Panc1 (cell line): ENCODE measurements at regions not wholly inside any gene's neighbourhood (a gene's known extent, or its start where the extent isn't known, plus 50 kb on each side); places are given as distances from the start of the nearest gene placed in this dataset.

ENCODE experiments used
- ATAC-seq: fragments of 200-7000 bp; cut with Tn5 transposase; 2 replicates; pipeline ENCODE4 v1.9.1; 2020; ENCODE audit warnings: mild to moderate bottlenecking, moderate library complexity
- BruUV-seq: library from RNA; stranded (reverse); fragments of 400-500 nt; replicated peaks from 2 replicates; lab custom pipeline; 2021; lab: Mats Ljungman, UMichigan
- CTCF ChIA-PET: fragments of 300-600 bp; sonication (Branson Sonifier 250); formaldehyde crosslinking; loops from one replicate; lab custom pipeline; 2022; ENCODE audit warnings: antibody characterized with exemption; lab: Charles Lee
- POLR2A ChIA-PET: fragments of 300-600 bp; sonication (Branson Sonifier 250); formaldehyde crosslinking; loops from one replicate; lab custom pipeline; 2022; ENCODE audit warnings: antibody characterized with exemption; lab: Charles Lee
- DNase-seq: peaks from one replicate; pipeline ENCODE4 v3.0.0-alpha.2; 2010; ENCODE audit warnings: low read depth, low spot score
- H3K27ac ChIP-seq: 2 replicates; pipeline ENCODE4 v1.5.1; 2011; ENCODE audit warnings: mild to moderate bottlenecking, low read length, inconsistent platforms
- H3K27me3 ChIP-seq: fragments of 200-500 bp; sonication (Bioruptor generic); 2 replicates; pipeline ENCODE4 v1.6.0; 2014; ENCODE audit warnings: low read length, inconsistent platforms; ENCODE audit not compliant: control insufficient read depth, insufficient read depth
- H3K36me3 ChIP-seq: fragments of 200-500 bp; sonication (Bioruptor generic); 2 replicates; pipeline ENCODE4 v1.5.1; 2014; ENCODE audit warnings: inconsistent platforms, mild to moderate bottlenecking, low read length, moderate library complexity; ENCODE audit not compliant: control insufficient read depth, insufficient read depth
- H3K4me1 ChIP-seq: 2 replicates; pipeline ENCODE4 v1.5.1; 2011; ENCODE audit warnings: inconsistent platforms, mild to moderate bottlenecking, low read length, moderate library complexity; ENCODE audit not compliant: control insufficient read depth, insufficient read depth
- H3K4me3 ChIP-seq, 2 experiments: 2 replicates each; pipeline ENCODE4 v1.5.1; 2011 to 2012; ENCODE audit warnings: low read depth in 2 of 2, low read length in 2 of 2, mild to moderate bottlenecking in 2 of 2, inconsistent platforms in 1 of 2, moderate library complexity in 1 of 2
- H3K9me3 ChIP-seq: fragments of 200-500 bp; sonication (Bioruptor generic); 2 replicates; pipeline ENCODE4 v1.5.1; 2014; ENCODE audit warnings: low read depth, mild to moderate bottlenecking, inconsistent platforms, low read length, moderate library complexity; ENCODE audit not compliant: control insufficient read depth, insufficient read depth
- CTCF ChIP-seq: fragments of 450-650 bp; IDR thresholded peaks from 2 replicates; pipeline ENCODE4 v1.5.1; 2017; ENCODE audit warnings: mild to moderate bottlenecking
- POLR2AphosphoS5 ChIP-seq: IDR thresholded peaks from 2 replicates; pipeline ENCODE4 v1.6.1; 2012; ENCODE audit warnings: mild to moderate bottlenecking, low read depth, low read length, moderate library complexity
- REST ChIP-seq, 2 experiments: IDR thresholded peaks; 2 replicates each; pipeline ENCODE4 v1.6.1; 2011 to 2012; ENCODE audit warnings: low read depth in 2 of 2, control low read depth in 1 of 2, low read length in 1 of 2, mild to moderate bottlenecking in 1 of 2, moderate library complexity in 1 of 2; ENCODE audit not compliant: insufficient read depth in 1 of 2
- SIN3A ChIP-seq: IDR thresholded peaks from 2 replicates; pipeline ENCODE4 v1.6.1; 2012; ENCODE audit warnings: low read depth, mild to moderate bottlenecking, low read length, moderate library complexity, borderline replicate concordance; ENCODE audit not compliant: insufficient read depth
- TCF7L2 ChIP-seq: IDR thresholded peaks from 2 replicates; pipeline ENCODE4 v1.6.1; 2011; ENCODE audit warnings: mild to moderate bottlenecking, low read depth, low read length, inconsistent platforms
- in situ Hi-C: cut with HindIII; loops from 2 replicates; pipeline ENCODE4 v1.10.0; 2016; ENCODE audit warnings: low sequenced_read_pairs, low pct_unique_long_range_greater_than_20kb
- intact Hi-C: fragments of 100-400 bp; cut with micrococcal nuclease; formaldehyde crosslinking; loops from one replicate; pipeline ENCODE4 v1.10.0; 2022; ENCODE audit not compliant: unreplicated experiment

- Histone ChIP-seq H3K36me3 (no peaks in the 10 kb centered on the region), H3K4me1 (no peaks in the 10 kb centered on the region), H3K27ac (no peak overlapping the region), H3K4me3 (no peak overlapping the region), H3K27me3 (no peaks in the 10 kb centered on the region), H3K9me3 (peaks cover 11% of the 10 kb centered on the region; the same call in 1 of the 2 replicates)
- TF ChIP-seq CTCF (no peak), REST (IDR thresholded peaks at IDR 0.05; ENCODE audit: insufficient read depth in 1 of 2, low read depth in 2 of 2, low read length in 1 of 2) (no peak), POLR2AphosphoS5 (no peak), TCF7L2 (no peak), SIN3A (no peak)
- no TSS peak for BruUV-seq
- DNase-seq (no peak), ATAC-seq (no peak)
- in situ Hi-C loops: no loop called here
- ChIA-PET POLR2A (no interaction called here), CTCF (no interaction called here)
- intact Hi-C loops: no loop called here
Observed at GRCh38 chr2:63769915-63770314, 71.8 kb upstream of the UGP2 start.

- CTCF ChIA-PET: no interaction called here
- no peak for TF ChIP-seq TCF7L2
- no peak for TF ChIP-seq REST (IDR thresholded peaks at IDR 0.05; ENCODE audit: insufficient read depth in 1 of 2, low read depth in 2 of 2, low read length in 1 of 2)
- TF ChIP-seq CTCF: no peak
- no peak for TF ChIP-seq SIN3A
- TF ChIP-seq POLR2AphosphoS5: no peak
- in situ Hi-C loops: no loop called here
Observed at GRCh38 chr2:63772061-63772460, 69.6 kb upstream of the UGP2 start.

More at GRCh38 chr2:63772061-63772460, 69.6 kb upstream of the UGP2 start:
- no TSS peak for BruUV-seq
- H3K4me1 ChIP-seq: no peaks in the 10 kb centered on the region
- no peak for ATAC-seq
- H3K9me3 ChIP-seq: peaks cover 11% of the 10 kb centered on the region; the same call in 1 of the 2 replicates
- no peak for DNase-seq
- no peaks in the 10 kb centered on the region for H3K27me3 ChIP-seq
- POLR2A ChIA-PET: no interaction called here
- no peak overlapping the region for H3K4me3 ChIP-seq
- no peak overlapping the region for H3K27ac ChIP-seq
- intact Hi-C loops: no loop called here
- H3K36me3 ChIP-seq: no peaks in the 10 kb centered on the region
